ENCODE measurements at regions not wholly inside any gene's neighbourhood (a gene's known extent, or its start where the extent isn't known, plus 50 kb on each side); places are given as distances from the start of the nearest gene placed in this dataset.
"Not testable (repeated sequence)": the region's sequence is repeated elsewhere in the genome, so short reads cannot be mapped to it uniquely, and the experiment has no call there.

DNA sequence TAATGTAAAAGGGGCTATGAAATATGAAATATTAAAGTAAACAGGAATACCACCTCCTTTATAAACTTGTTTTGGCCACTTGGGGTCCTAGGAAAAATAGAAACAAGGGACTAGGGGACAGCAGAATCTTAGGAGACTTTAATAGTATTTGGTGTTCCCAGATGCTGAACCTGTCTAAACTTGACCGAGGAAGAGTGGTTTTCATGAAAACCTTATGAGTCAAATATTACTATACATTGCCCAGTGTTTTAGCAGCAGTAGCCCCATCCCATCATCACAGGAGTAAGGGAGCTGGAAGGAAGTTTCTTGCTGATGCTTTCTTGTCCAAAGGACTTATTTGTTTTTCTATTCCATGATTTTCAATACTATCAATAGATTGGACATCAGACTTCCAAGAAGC is 177.5 kb upstream of the CAND1 start:
- no peak for TF ChIP-seq POLR2A (IDR thresholded peaks at IDR 0.05)
- H3K27me3 ChIP-seq = no peaks in the 10 kb centered on the region
- intact Hi-C loops (cut with DNase I; ENCODE audit: low total_unique reads) = no loop called here
- H3K27ac ChIP-seq = no peak overlapping the region
- no peaks in the 10 kb centered on the region for H3K4me1 ChIP-seq
- no peaks in the 10 kb centered on the region for H3K9me3 ChIP-seq
- no peaks in the 10 kb centered on the region for H3K36me3 ChIP-seq
- DNase-seq (ENCODE audit: low spot score in 2 of 2) = no peak
- no peak overlapping the region for H3K4me3 ChIP-seq

DNA sequence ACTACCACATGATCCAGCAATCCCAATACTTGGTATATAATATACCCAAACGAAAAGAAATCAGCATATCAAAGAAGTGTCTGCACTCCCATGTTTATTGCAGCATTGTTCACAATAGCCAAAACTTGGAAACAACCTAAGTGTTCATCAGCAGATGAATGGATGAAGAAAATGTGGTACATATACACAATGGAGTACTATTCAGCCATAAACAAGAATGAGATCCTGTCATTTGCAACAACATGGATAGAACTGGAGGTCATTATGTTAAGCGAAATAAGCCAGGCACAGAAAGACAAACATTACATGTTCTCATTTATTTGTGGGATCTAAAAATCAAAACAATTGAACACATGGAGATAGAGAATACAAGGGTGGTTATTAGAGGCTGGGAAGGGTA is 176.2 kb upstream of the CAND1 start:
- H3K27me3 ChIP-seq; H3K9me3 ChIP-seq; H3K4me1 ChIP-seq; H3K27ac ChIP-seq; H3K4me3 ChIP-seq; H3K36me3 ChIP-seq; DNase-seq (ENCODE audit: low spot score in 2 of 2); intact Hi-C loops (cut with DNase I; ENCODE audit: low total_unique reads): not testable (repeated sequence)

DNA sequence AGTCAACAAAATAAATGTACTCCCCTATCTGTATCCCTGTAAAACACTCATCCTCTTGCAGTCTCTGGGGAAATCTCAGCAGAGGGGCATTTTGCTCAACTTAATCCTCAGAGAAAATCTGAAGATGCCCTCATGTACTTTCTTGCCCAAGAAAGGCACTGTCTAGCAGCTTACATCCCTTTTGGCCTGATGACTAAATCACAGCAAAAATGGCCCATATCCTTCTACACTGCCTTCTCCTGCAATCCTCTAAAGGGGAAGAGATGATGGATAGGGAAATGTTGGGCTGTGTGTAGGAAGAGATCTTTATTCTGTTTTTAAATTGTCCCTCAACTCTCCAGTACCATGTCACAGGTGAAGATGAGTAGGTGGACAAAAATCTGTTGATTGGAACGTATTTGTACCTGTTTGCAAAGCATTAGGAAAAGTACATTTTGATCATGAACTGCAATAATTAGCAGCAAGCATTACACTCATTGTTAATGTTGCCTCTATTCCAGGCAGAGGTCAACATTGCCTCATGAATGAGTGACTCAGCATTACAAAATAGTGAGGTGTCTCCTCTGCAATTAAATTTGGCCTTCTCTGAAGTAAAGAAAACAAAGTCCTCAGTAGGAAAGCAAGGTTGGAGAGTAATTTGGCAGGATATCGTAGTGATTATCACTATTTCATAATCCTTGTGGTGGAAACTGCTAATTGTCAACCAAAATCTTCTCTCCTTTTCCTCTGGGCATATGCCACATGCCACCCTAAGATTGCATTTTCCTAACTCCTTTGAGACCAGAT is 172.4 kb upstream of the CAND1 start:
- no peak overlapping the region for H3K4me3 ChIP-seq
- peak overlapping the region in 1 of 2 donors; percentile 19 for H3K27ac ChIP-seq
- H3K27me3 ChIP-seq = no peaks in the 10 kb centered on the region
- DNase-seq (ENCODE audit: low spot score in 2 of 2) = no peak
- H3K4me1 ChIP-seq = no peaks in the 10 kb centered on the region
- H3K36me3 ChIP-seq = no peaks in the 10 kb centered on the region
- TF ChIP-seq POLR2A (IDR thresholded peaks at IDR 0.05) = no peak
- TF ChIP-seq, protein P1, sequence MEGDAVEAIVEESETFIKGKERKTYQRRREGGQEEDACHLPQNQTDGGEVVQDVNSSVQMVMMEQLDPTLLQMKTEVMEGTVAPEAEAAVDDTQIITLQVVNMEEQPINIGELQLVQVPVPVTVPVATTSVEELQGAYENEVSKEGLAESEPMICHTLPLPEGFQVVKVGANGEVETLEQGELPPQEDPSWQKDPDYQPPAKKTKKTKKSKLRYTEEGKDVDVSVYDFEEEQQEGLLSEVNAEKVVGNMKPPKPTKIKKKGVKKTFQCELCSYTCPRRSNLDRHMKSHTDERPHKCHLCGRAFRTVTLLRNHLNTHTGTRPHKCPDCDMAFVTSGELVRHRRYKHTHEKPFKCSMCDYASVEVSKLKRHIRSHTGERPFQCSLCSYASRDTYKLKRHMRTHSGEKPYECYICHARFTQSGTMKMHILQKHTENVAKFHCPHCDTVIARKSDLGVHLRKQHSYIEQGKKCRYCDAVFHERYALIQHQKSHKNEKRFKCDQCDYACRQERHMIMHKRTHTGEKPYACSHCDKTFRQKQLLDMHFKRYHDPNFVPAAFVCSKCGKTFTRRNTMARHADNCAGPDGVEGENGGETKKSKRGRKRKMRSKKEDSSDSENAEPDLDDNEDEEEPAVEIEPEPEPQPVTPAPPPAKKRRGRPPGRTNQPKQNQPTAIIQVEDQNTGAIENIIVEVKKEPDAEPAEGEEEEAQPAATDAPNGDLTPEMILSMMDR (IDR thresholded peaks at IDR 0.05) = no peak
- no peak for TF ChIP-seq POLR2AphosphoS5 (IDR thresholded peaks at IDR 0.05)
- intact Hi-C loops (cut with DNase I; ENCODE audit: low total_unique reads) = no loop called here
- peaks cover 0 to 2% of the 10 kb centered on the region in 2 donors for H3K9me3 ChIP-seq

DNA sequence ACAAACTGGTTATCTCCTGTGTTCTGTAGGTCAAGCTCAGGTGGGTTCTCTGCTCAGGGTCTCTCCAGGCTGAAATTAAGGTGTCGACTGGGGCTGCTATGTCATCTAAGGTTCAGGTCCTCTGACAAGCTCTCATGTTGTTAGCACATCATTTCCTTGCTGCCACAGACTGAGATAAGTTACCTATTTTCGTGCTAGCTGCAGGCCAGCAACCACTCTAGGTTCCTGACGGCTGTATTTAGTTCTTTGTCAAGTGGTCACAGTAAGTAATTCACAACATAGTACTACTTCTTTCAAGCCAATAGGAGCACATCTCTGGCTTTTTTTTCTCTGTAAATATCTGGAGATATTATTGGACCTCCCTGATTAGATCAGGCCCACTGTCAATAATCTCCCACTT is 169.3 kb upstream of the CAND1 start:
- intact Hi-C loops (cut with DNase I; ENCODE audit: low total_unique reads) = no loop called here

GRCh38 chr12:67103521-67103920 is 165.6 kb upstream of the CAND1 start:
- DNase-seq (ENCODE audit: low spot score in 2 of 2) = no peak
- TF ChIP-seq POLR2A (IDR thresholded peaks at IDR 0.05) (no peak), POLR2AphosphoS5 (IDR thresholded peaks at IDR 0.05) (no peak)
- TF ChIP-seq, protein P1 (IDR thresholded peaks at IDR 0.05) = no peak
- intact Hi-C loops (cut with DNase I; ENCODE audit: low total_unique reads) = no loop called here
- Histone ChIP-seq H3K27me3 (no peaks in the 10 kb centered on the region), H3K9me3 (peaks cover 11 to 13% of the 10 kb centered on the region in 2 donors), H3K4me3 (no peak overlapping the region), H3K36me3 (no peaks in the 10 kb centered on the region), H3K27ac (no peak overlapping the region), H3K4me1 (no peaks in the 10 kb centered on the region)

More for the DNA sequence above, 169.3 kb upstream of the CAND1 start:
- Histone ChIP-seq H3K9me3 (peaks cover 0 to 3% of the 10 kb centered on the region in 2 donors), H3K4me3 (no peak overlapping the region), H3K27ac (no peak overlapping the region), H3K27me3 (no peaks in the 10 kb centered on the region), H3K4me1 (no peaks in the 10 kb centered on the region), H3K36me3 (no peaks in the 10 kb centered on the region)
- TF ChIP-seq, protein P1 (IDR thresholded peaks at IDR 0.05) = no peak
- TF ChIP-seq POLR2A (IDR thresholded peaks at IDR 0.05) (no peak), POLR2AphosphoS5 (IDR thresholded peaks at IDR 0.05) (no peak)
- no peak for DNase-seq (ENCODE audit: low spot score in 2 of 2)

DNA sequence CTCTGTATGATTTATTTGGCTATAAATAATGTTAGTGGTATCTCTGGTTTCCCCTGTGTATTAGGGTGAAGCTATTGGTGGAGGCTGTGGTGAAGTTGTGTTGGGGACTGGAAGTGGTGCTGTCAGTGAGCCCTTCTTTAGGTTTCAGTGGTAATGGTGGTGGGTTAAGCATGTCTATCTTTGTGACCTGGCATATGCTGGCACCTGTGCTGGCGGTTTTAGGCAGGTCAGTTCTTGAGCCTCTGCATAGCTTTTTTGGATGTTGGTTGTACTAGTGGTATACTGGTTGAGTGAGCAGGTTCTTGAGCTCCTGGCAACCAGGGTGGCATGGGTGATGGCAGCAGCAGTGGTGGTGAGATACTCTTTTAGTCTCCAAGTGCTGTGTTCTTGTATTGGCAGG is 161.9 kb upstream of the CAND1 start:
- no peaks in the 10 kb centered on the region for H3K27me3 ChIP-seq
- no peak overlapping the region for H3K27ac ChIP-seq
- H3K9me3 ChIP-seq = peaks cover 10 to 11% of the 10 kb centered on the region in 2 donors
- TF ChIP-seq, protein P1 (IDR thresholded peaks at IDR 0.05) = no peak
- TF ChIP-seq POLR2AphosphoS5 (IDR thresholded peaks at IDR 0.05) = no peak
- H3K36me3 ChIP-seq = no peaks in the 10 kb centered on the region
- no peaks in the 10 kb centered on the region for H3K4me1 ChIP-seq
- DNase-seq (ENCODE audit: low spot score in 2 of 2) = no peak
- no peak overlapping the region for H3K4me3 ChIP-seq
- intact Hi-C loops (cut with DNase I; ENCODE audit: low total_unique reads) = no loop called here

All from breast epithelium (tissue), 4 donors.